Activated CD4-positive, alpha-beta T cell treated with anti-CD3 and anti-CD28 coated beads, Interleukin-2, amount 10 ng/mL, durations not matched to agents 24 days and 14 days (primary cell): ENCODE measurements at regions not wholly inside any gene's neighbourhood (a gene's known extent, or its start where the extent isn't known, plus 50 kb on each side); places are given as distances from the start of the nearest gene placed in this dataset.

Source experiments
- DNase-seq: peaks from one replicate; pipeline ENCODE4 v3.0.0; 2022
- H3K27ac Mint-ChIP-seq: one replicate; pipeline ENCODE4 v1.8.0; 2022; ENCODE audit warnings: mild to moderate bottlenecking, mixed read lengths
- H3K27me3 Mint-ChIP-seq: one replicate; pipeline ENCODE4 v1.8.0; 2022; ENCODE audit warnings: mixed read lengths
- H3K36me3 Mint-ChIP-seq: one replicate; pipeline ENCODE4 v1.8.0; 2022; ENCODE audit warnings: low read depth, mild to moderate bottlenecking, mixed read lengths
- H3K4me1 Mint-ChIP-seq: one replicate; pipeline ENCODE4 v1.8.0; 2021; ENCODE audit warnings: mixed read lengths
- H3K4me3 Mint-ChIP-seq: one replicate; pipeline ENCODE4 v1.8.0; 2022; ENCODE audit warnings: mild to moderate bottlenecking, moderate library complexity, mixed read lengths
- H3K9me3 Mint-ChIP-seq: one replicate; pipeline ENCODE4 v1.8.0; 2021; ENCODE audit warnings: mixed read lengths
- intact Hi-C: fragments of 100-400 bp; cut with micrococcal nuclease; formaldehyde crosslinking; loops from one replicate; pipeline ENCODE4 v1.15.1; 2023

GRCh38 chr2:43019025-43019367, 207.4 kb downstream of the ZFP36L2 start:
- Mint-ChIP-seq H3K27ac (no peak overlapping the region), H3K9me3 (no peaks in the 10 kb centered on the region), H3K4me1 (no peaks in the 10 kb centered on the region), H3K4me3 (no peak overlapping the region), H3K27me3 (peaks cover 5% of the 10 kb centered on the region), H3K36me3 (peaks cover 2% of the 10 kb centered on the region)
- no peak for DNase-seq
- intact Hi-C loops, result no loop called here

GRCh38 chr2:43018179-43019024, 208.0 kb downstream of the ZFP36L2 start:
- Mint-ChIP-seq H3K4me1 (no peaks in the 10 kb centered on the region), H3K27me3 (peaks cover 7% of the 10 kb centered on the region), H3K9me3 (no peaks in the 10 kb centered on the region), H3K36me3 (peaks cover 2% of the 10 kb centered on the region), H3K4me3 (no peak overlapping the region), H3K27ac (no peak overlapping the region)
- no peak for DNase-seq
- intact Hi-C loops, result no loop called here

- Mint-ChIP-seq H3K9me3 (peaks cover 5% of the 10 kb centered on the region), H3K36me3 (no peaks in the 10 kb centered on the region), H3K27ac (no peak overlapping the region)
Measured at GRCh38 chr2:43013821-43014345, 212.5 kb downstream of the ZFP36L2 start.

GRCh38 chr2:43012966-43013365, 213.4 kb downstream of the ZFP36L2 start:
- Mint-ChIP-seq H3K4me3 (no peak overlapping the region), H3K4me1 (peaks cover 2% of the 10 kb centered on the region), H3K27me3 (peaks cover 12% of the 10 kb centered on the region), H3K9me3 (peaks cover 14% of the 10 kb centered on the region), H3K36me3 (no peaks in the 10 kb centered on the region), H3K27ac (no peak overlapping the region)
- intact Hi-C loops, result no loop called here
- no peak for DNase-seq

More at GRCh38 chr2:43013821-43014345, 212.5 kb downstream of the ZFP36L2 start:
- Mint-ChIP-seq H3K4me3 (no peak overlapping the region), H3K4me1 (peaks cover 2% of the 10 kb centered on the region), H3K27me3 (peaks cover 12% of the 10 kb centered on the region)
- intact Hi-C loops, result no loop called here
- no peak for DNase-seq

- Mint-ChIP-seq H3K27me3 (peaks cover 12% of the 10 kb centered on the region), H3K4me3 (no peak overlapping the region)
Measured at GRCh38 chr2:43011158-43011491, 215.3 kb downstream of the ZFP36L2 start.

GRCh38 chr2:43010438-43011157, 215.8 kb downstream of the ZFP36L2 start:
- Mint-ChIP-seq H3K9me3 (peaks cover 14% of the 10 kb centered on the region), H3K36me3 (no peaks in the 10 kb centered on the region), H3K27me3 (peaks cover 11% of the 10 kb centered on the region), H3K4me3 (no peak overlapping the region), H3K4me1 (peaks cover 2% of the 10 kb centered on the region), H3K27ac (no peak overlapping the region)
- intact Hi-C loops, result no loop called here
- no peak for DNase-seq

More at GRCh38 chr2:43011158-43011491, 215.3 kb downstream of the ZFP36L2 start:
- Mint-ChIP-seq H3K36me3 (no peaks in the 10 kb centered on the region), H3K4me1 (peaks cover 2% of the 10 kb centered on the region), H3K9me3 (peaks cover 14% of the 10 kb centered on the region), H3K27ac (no peak overlapping the region)
- DNase-seq, result no peak
- intact Hi-C loops, result no loop called here

- Mint-ChIP-seq H3K27me3 (peaks cover 18% of the 10 kb centered on the region), H3K27ac (no peak overlapping the region), H3K4me3 (no peak overlapping the region), H3K36me3 (no peaks in the 10 kb centered on the region), H3K4me1 (peaks cover 2% of the 10 kb centered on the region), H3K9me3 (peaks cover 14% of the 10 kb centered on the region)
- intact Hi-C loops, result no loop called here
- no peak for DNase-seq
Measured at GRCh38 chr2:43009448-43009847, 217.0 kb downstream of the ZFP36L2 start.

GRCh38 chr2:43008388-43008787, 216.0 kb upstream of the HAAO start:
- no peak overlapping the region for H3K4me3 Mint-ChIP-seq
- no peaks in the 10 kb centered on the region for H3K36me3 Mint-ChIP-seq
- H3K4me1 Mint-ChIP-seq, result peaks cover 2% of the 10 kb centered on the region
- DNase-seq, result no peak
- intact Hi-C loops, result no loop called here
- H3K9me3 Mint-ChIP-seq, result peaks cover 14% of the 10 kb centered on the region
- H3K27me3 Mint-ChIP-seq, result peaks cover 16% of the 10 kb centered on the region
- no peak overlapping the region for H3K27ac Mint-ChIP-seq

GRCh38 chr2:43007901-43008300, 215.5 kb upstream of the HAAO start:
- Mint-ChIP-seq H3K36me3 (no peaks in the 10 kb centered on the region), H3K4me3 (no peak overlapping the region), H3K27me3 (peaks cover 13% of the 10 kb centered on the region), H3K27ac (no peak overlapping the region), H3K4me1 (peaks cover 2% of the 10 kb centered on the region), H3K9me3 (peaks cover 14% of the 10 kb centered on the region)
- DNase-seq, result no peak
- intact Hi-C loops, result no loop called here

GRCh38 chr2:43006834-43007543, 214.6 kb upstream of the HAAO start:
- intact Hi-C loops, result no loop called here

GRCh38 chr2:43005975-43006833, 213.8 kb upstream of the HAAO start:
- Mint-ChIP-seq H3K27me3 (peaks cover 13% of the 10 kb centered on the region), H3K9me3 (peaks cover 14% of the 10 kb centered on the region), H3K36me3 (no peaks in the 10 kb centered on the region), H3K4me1 (peaks cover 2% of the 10 kb centered on the region), H3K4me3 (no peak overlapping the region), H3K27ac (no peak overlapping the region)
- no peak for DNase-seq
- intact Hi-C loops, result no loop called here

More at GRCh38 chr2:43006834-43007543, 214.6 kb upstream of the HAAO start:
- Mint-ChIP-seq H3K36me3 (no peaks in the 10 kb centered on the region), H3K4me1 (peaks cover 2% of the 10 kb centered on the region), H3K27me3 (peaks cover 13% of the 10 kb centered on the region), H3K4me3 (no peak overlapping the region), H3K27ac (no peak overlapping the region), H3K9me3 (peaks cover 14% of the 10 kb centered on the region)
- DNase-seq, result no peak

- Mint-ChIP-seq H3K36me3 (no peaks in the 10 kb centered on the region), H3K27me3 (peaks cover 13% of the 10 kb centered on the region), H3K4me1 (peaks cover 2% of the 10 kb centered on the region), H3K4me3 (no peak overlapping the region), H3K9me3 (peaks cover 14% of the 10 kb centered on the region), H3K27ac (no peak overlapping the region)
- intact Hi-C loops, result no loop called here
- DNase-seq, result no peak
Measured at GRCh38 chr2:43005245-43005974, 213.0 kb upstream of the HAAO start.

GRCh38 chr2:43004879-43005244, 212.5 kb upstream of the HAAO start:
- Mint-ChIP-seq H3K9me3 (peaks cover 10% of the 10 kb centered on the region), H3K27me3 (peaks cover 10% of the 10 kb centered on the region), H3K27ac (no peak overlapping the region), H3K4me3 (no peak overlapping the region), H3K4me1 (no peaks in the 10 kb centered on the region), H3K36me3 (no peaks in the 10 kb centered on the region)
- no peak for DNase-seq
- intact Hi-C loops, result no loop called here
